ENCODE measurements at regions not wholly inside any gene's neighbourhood (a gene's known extent, or its start where the extent isn't known, plus 50 kb on each side); places are given as distances from the start of the nearest gene placed in this dataset.
"Not testable (repeated sequence)": the region's sequence is repeated elsewhere in the genome, so short reads cannot be mapped to it uniquely, and the experiment has no call there.

DNA sequence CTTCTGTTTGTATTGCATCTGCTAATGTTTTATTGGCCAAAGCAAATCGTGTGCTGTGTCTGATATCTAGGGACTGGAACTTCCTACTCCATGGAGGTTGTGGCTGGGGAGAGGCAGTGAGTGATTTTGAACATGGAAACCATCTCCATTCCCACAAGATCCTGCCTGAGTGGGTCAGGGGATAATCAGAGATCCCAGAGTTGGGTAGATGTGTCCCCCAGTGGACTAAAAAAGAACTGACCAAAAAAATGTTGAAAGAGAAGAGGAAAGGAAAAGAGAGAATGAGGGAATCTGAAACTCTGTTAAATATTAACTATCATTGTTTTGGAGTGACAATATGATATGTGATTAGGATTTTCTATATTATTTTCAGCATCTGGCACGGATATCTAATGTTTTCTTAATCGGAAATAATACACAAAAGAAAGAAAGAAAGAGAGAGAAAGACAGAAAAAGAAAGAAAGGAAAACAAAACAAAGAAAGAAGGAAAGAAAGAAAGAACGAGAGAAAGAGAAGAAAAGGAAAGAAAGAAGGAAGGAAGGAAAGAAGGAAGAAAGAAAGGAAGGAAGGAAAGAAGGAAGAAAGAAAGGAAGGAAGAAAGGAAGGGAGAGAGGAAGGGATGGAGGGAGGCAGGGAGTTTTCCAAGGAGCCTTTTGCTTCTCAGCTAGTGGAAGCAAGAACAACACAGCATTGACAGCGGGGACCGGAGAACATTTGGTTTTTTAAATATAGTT lies 638.5 kb downstream of the CCSER2 start:
- TF ChIP-seq RORB (CRISPR knock-in tag; IDR thresholded peaks at IDR 0.05): no peak
- peak; percentile 72; the same call in 1 of the 2 replicates for TF ChIP-seq ZNF512 (CRISPR knock-in tag; IDR thresholded peaks at IDR 0.05; ENCODE audit: borderline replicate concordance)
- Mint-ChIP-seq H3K9me3 (peaks cover 9% of the 10 kb centered on the region), H3K27ac (no peak overlapping the region)

DNA sequence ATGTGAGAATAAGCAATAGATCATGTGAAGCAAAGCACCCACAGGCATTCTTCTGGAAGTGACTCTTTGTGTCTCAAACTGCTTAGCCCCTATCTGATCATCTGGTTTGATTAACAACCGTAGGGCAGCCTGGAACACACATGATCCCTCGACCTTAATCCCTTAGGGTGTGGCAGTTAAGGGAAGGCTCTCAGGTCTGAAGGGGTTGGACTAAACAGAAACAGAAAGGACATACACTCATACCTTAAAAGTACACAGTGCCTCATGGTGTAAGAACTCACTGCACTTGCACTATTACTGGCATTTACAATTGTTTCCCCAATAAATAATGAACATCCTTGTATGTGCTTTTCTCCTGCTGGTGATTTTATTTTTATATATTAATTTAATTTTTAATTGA lies 640.9 kb downstream of the CCSER2 start:
- ATAC-seq; H3K4me3 Mint-ChIP-seq; H3K27me3 Mint-ChIP-seq (ENCODE audit: low read depth); CTCF ChIA-PET; POLR2A ChIA-PET; H3K4me1 Mint-ChIP-seq; H3K27ac Mint-ChIP-seq; DNase-seq (ENCODE audit: low spot score): not testable (repeated sequence)
- H3K9me3 Mint-ChIP-seq: peaks cover 29% of the 10 kb centered on the region
- peaks cover 19% of the 10 kb centered on the region for H3K36me3 Mint-ChIP-seq

More for the DNA sequence above, 638.5 kb downstream of the CCSER2 start:
- POLR2A ChIA-PET: no interaction called here
- DNase-seq (ENCODE audit: low spot score) (no peak), ATAC-seq (peak; percentile 39; the same call in 1 of the 2 replicates)
- CTCF ChIA-PET: interaction anchor here (0.9 to 2.2 kb wide), 2 partner anchors 23 to 353 kb away, joined by 3 to 6 read pairs; no protein-coding TSS in a partner anchor
- no peaks in the 10 kb centered on the region for H3K4me1 Mint-ChIP-seq
- no peaks in the 10 kb centered on the region for H3K27me3 Mint-ChIP-seq (ENCODE audit: low read depth)
- peaks cover 4% of the 10 kb centered on the region for H3K36me3 Mint-ChIP-seq
- no peak overlapping the region for H3K4me3 Mint-ChIP-seq

GRCh38 chr10:84987039-84987438 lies 658.6 kb downstream of the CCSER2 start:
- Mint-ChIP-seq H3K4me3 (no peak overlapping the region), H3K4me1 (no peaks in the 10 kb centered on the region; the same call in 1 of the 2 replicates), H3K9me3 (peaks cover 11% of the 10 kb centered on the region), H3K27me3 (ENCODE audit: low read depth) (no peaks in the 10 kb centered on the region), H3K27ac (no peak overlapping the region), H3K36me3 (no peaks in the 10 kb centered on the region)
- no peak for TF ChIP-seq CREB1 (CRISPR knock-in tag; IDR thresholded peaks at IDR 0.05)
- TF ChIP-seq NR3C1 (CRISPR knock-in tag; conservative IDR thresholded peaks at IDR 0.05; ENCODE audit: low read depth): no peak
- TF ChIP-seq ATF3 (CRISPR knock-in tag; conservative IDR thresholded peaks at IDR 0.05): no peak
- TF ChIP-seq, protein P1, sequence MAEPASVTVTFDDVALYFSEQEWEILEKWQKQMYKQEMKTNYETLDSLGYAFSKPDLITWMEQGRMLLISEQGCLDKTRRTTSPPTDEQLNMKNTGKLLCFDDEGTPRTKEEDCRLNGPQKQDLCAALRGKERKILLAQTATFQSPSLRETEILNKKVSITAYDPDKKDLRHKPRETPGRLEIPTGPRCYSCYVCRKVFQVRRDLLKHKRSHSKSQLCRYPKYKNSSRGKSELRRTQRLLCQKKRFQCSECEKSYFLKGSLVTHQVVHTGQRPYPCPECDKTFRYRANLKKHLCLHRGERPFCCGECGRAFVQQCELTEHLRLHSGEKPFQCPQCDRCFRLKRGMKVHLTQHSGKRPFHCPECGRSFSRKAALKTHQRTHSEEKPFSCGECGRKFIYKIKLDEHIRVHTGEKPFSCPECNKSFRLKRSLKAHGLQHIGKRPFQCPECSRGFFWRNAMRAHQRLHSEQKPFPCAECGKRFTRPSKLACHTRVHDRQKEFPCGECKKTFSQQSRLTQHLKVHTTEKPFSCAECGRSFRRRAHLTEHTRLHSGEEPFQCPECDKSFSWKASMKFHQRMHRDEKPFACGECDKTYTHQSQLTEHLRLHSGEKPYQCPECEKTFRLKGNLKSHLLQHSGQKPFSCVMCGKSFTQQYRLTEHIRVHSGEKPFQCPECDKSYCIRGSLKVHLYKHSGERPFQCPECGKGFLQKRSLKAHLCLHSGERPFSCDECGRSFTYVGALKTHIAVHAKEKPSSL (CRISPR knock-in tag; conservative IDR thresholded peaks at IDR 0.05): no peak
- no peak for TF ChIP-seq ATF6 (CRISPR knock-in tag; IDR thresholded peaks at IDR 0.05)
- no peak for TF ChIP-seq ELF4 (CRISPR knock-in tag; IDR thresholded peaks at IDR 0.05; ENCODE audit: low read depth)
- no peak for TF ChIP-seq ZNF138 (CRISPR knock-in tag; conservative IDR thresholded peaks at IDR 0.05)
- no peak for TF ChIP-seq ZNF232 (CRISPR knock-in tag; IDR thresholded peaks at IDR 0.05)
- no peak for TF ChIP-seq GABPB1 (CRISPR knock-in tag; IDR thresholded peaks at IDR 0.05)
- CTCF ChIA-PET: no interaction called here
- no peak for ATAC-seq
- POLR2A ChIA-PET: no interaction called here
- no peak for DNase-seq (ENCODE audit: low spot score)

DNA sequence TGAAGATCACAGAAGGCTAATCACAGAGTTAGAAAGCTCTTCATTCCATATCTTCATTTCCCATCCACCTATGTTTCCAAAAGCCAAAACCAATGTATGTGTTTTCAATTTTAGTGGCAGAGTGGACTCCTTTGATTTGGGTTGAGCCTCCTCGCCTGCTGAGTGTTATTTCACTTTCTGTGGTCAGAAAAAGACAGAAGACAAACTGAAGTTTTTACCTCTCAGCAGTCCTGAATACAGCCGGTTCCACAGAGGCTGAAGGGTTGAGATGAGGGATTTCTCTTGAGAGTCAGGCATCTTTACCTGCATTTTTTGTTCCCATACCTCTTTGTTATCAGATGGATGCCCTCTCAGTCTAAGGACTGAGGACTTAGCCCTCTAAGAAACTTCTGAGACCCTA lies 659.6 kb downstream of the CCSER2 start:
- no peaks in the 10 kb centered on the region; the same call in 1 of the 2 replicates for H3K4me1 Mint-ChIP-seq
- TF ChIP-seq ATF6 (CRISPR knock-in tag; IDR thresholded peaks at IDR 0.05): no peak
- no peak for TF ChIP-seq NFYB (CRISPR knock-in tag; conservative IDR thresholded peaks at IDR 0.05; ENCODE audit: low read depth)
- TF ChIP-seq, protein P2, sequence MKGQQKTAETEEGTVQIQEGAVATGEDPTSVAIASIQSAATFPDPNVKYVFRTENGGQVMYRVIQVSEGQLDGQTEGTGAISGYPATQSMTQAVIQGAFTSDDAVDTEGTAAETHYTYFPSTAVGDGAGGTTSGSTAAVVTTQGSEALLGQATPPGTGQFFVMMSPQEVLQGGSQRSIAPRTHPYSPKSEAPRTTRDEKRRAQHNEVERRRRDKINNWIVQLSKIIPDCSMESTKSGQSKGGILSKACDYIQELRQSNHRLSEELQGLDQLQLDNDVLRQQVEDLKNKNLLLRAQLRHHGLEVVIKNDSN (CRISPR knock-in tag; IDR thresholded peaks at IDR 0.05): no peak
- no peak for TF ChIP-seq MXD4 (CRISPR knock-in tag; IDR thresholded peaks at IDR 0.05; ENCODE audit: borderline replicate concordance)
- no peak for TF ChIP-seq JAZF1 (CRISPR knock-in tag; IDR thresholded peaks at IDR 0.05)
- no peak for TF ChIP-seq NR1H2 (CRISPR knock-in tag; IDR thresholded peaks at IDR 0.05)
- no peak for TF ChIP-seq MYBL2 (CRISPR knock-in tag; IDR thresholded peaks at IDR 0.05)
- ChIA-PET POLR2A (no interaction called here), CTCF (no interaction called here)
- H3K4me3 Mint-ChIP-seq: no peak overlapping the region
- H3K27ac Mint-ChIP-seq: no peak overlapping the region
- no peaks in the 10 kb centered on the region for H3K27me3 Mint-ChIP-seq (ENCODE audit: low read depth)
- ATAC-seq (no peak), DNase-seq (ENCODE audit: low spot score) (no peak)
- no peaks in the 10 kb centered on the region for H3K36me3 Mint-ChIP-seq
- peaks cover 11% of the 10 kb centered on the region for H3K9me3 Mint-ChIP-seq

Data from WTC11 (cell line).